T-cell (primary cell): ENCODE measurements at regions not wholly inside any gene's neighbourhood (a gene's known extent, or its start where the extent isn't known, plus 50 kb on each side); places are given as distances from the start of the nearest gene placed in this dataset.

ENCODE experiments used
- ATAC-seq, 4 experiments: fragments of 200-7000 bp in 3 of 4; fragments of 150-1000 bp in 1 of 4; cut with Tn5 transposase; replicated peaks in 1 of 4; 1 replicate in 3 of 4; 2 replicates in 1 of 4; pipeline ENCODE4 v1.10.0; 2021; ENCODE audit warnings: moderate library complexity in 3 of 4, mild to moderate bottlenecking in 2 of 4, moderate number of reproducible peaks in 1 of 4
- CTCF ChIA-PET, 2 donors: fragments of 300-600 bp; sonication (Branson Sonifier 250); formaldehyde crosslinking; loops; one replicate each; lab custom pipeline; 2022; ENCODE audit warnings: antibody characterized with exemption in 2 of 2; lab: Charles Lee
- POLR2A ChIA-PET, 2 donors: fragments of 300-600 bp; sonication (Branson Sonifier 250); formaldehyde crosslinking; loops; one replicate each; lab custom pipeline; 2022; ENCODE audit warnings: antibody characterized with exemption in 2 of 2; lab: Charles Lee
- DNase-seq, 35 experiments: peaks; one replicate each; pipeline versions ENCODE4 v3.0.0 to v3.0.0-alpha.2; 2013 to 2023
- H3K27ac ChIP-seq: one replicate; pipeline ENCODE4 v1.5.1; 2013; ENCODE audit warnings: low read length
- H3K27me3 ChIP-seq, 2 experiments: replicated peaks in 1 of 2; 1 replicate in 1 of 2; 2 replicates in 1 of 2; pipeline versions ENCODE4 v1.6.1 to v1.7.0; 2013; ENCODE audit warnings: low read length in 1 of 2, mixed read lengths in 1 of 2; ENCODE audit not compliant: control insufficient read depth in 2 of 2, insufficient read depth in 2 of 2; ENCODE audit errors: extremely low read depth in 1 of 2
- H3K36me3 ChIP-seq, 2 donors: 1 replicate in 1 of 2; 2 replicates in 1 of 2; pipeline versions ENCODE4 v1.6.1 to v1.7.0; 2013; ENCODE audit warnings: low read length in 1 of 2; ENCODE audit not compliant: control insufficient read depth in 2 of 2, insufficient read depth in 1 of 2; ENCODE audit errors: extremely low read depth in 1 of 2
- H3K4me1 ChIP-seq, 2 experiments: 1 replicate in 1 of 2; 2 replicates in 1 of 2; pipeline versions ENCODE4 v1.6.1 to v1.7.0; 2013; ENCODE audit warnings: low read length in 2 of 2, mixed read lengths in 1 of 2; ENCODE audit not compliant: insufficient read depth in 2 of 2, control insufficient read depth in 1 of 2; ENCODE audit errors: extremely low read depth in 1 of 2
- H3K4me3 ChIP-seq, 2 donors: 1 replicate in 1 of 2; 2 replicates in 1 of 2; pipeline versions ENCODE4 v1.5.1 to v1.7.0; 2013; ENCODE audit warnings: mild to moderate bottlenecking in 2 of 2, low read length in 1 of 2, moderate library complexity in 1 of 2; ENCODE audit not compliant: control insufficient read depth in 1 of 2; ENCODE audit errors: extremely low read depth in 1 of 2
- H3K9me3 ChIP-seq: 2 replicates; pipeline ENCODE4 v1.7.0; 2013
- H3K27ac Mint-ChIP-seq, 2 donors: one replicate each; pipeline ENCODE4 v1.8.0; 2020 to 2021; ENCODE audit warnings: mild to moderate bottlenecking in 2 of 2, mixed read lengths in 2 of 2
- H3K27me3 Mint-ChIP-seq, 2 donors: one replicate each; pipeline ENCODE4 v1.8.0; 2021 to 2022; ENCODE audit warnings: mixed read lengths in 2 of 2
- H3K36me3 Mint-ChIP-seq: one replicate; pipeline ENCODE4 v1.8.0; 2021; ENCODE audit warnings: mixed read lengths
- H3K4me1 Mint-ChIP-seq, 3 donors: one replicate each; pipeline ENCODE4 v1.8.0; 2020 to 2022; ENCODE audit warnings: mixed read lengths in 3 of 3, mild to moderate bottlenecking in 1 of 3
- H3K4me3 Mint-ChIP-seq, 3 donors: one replicate each; pipeline ENCODE4 v1.8.0; 2020 to 2022; ENCODE audit warnings: mild to moderate bottlenecking in 3 of 3, mixed read lengths in 3 of 3, moderate library complexity in 3 of 3
- H3K9me3 Mint-ChIP-seq, 3 donors: one replicate each; pipeline ENCODE4 v1.8.0; 2020 to 2022; ENCODE audit warnings: mixed read lengths in 3 of 3
- WGBS: methylation state at CpG from one replicate; pipeline ENCODE4 v1.1.5; 2013; ENCODE audit warnings: missing lambda C conversion rate; ENCODE audit not compliant: insufficient coverage; 5-methylcytosine and 5-hydroxymethylcytosine counted together

DNA sequence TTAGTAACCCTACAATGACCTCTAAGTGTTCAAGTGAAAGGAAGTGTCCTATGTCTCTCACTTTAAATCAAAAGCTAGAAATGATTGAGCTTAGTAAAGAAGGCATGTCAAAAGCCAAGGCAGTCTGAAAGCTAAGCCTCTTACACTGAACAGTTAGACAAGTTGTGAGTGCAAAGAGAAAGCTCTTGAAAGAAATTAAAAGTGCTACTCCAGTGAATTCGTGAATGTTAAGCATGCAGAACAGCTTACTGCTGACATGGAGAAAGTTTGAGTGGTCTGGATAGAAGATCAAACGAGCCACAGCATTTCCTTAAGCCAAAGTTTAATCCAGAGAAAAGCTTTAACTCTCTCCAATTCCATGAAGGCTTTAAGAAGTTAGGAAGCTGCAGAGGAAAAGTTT lies 373.7 kb downstream of the NR4A2 start:
- no peaks in the 10 kb centered on the region for H3K36me3 Mint-ChIP-seq
- Histone ChIP-seq H3K4me3 (no peak overlapping the region), H3K27me3 (no peaks in the 10 kb centered on the region), H3K27ac (no peak overlapping the region), H3K4me1 (no peaks in the 10 kb centered on the region), H3K36me3 (no peaks in the 10 kb centered on the region), H3K9me3 (no peaks in the 10 kb centered on the region)
- no peaks in the 10 kb centered on the region for H3K4me1 Mint-ChIP-seq
- 40% methylated on average over 1 of the region's 2 CpGs for WGBS
- H3K27ac Mint-ChIP-seq = no peak overlapping the region
- ATAC-seq (no peak), DNase-seq (no peak)
- no peaks in the 10 kb centered on the region for H3K27me3 Mint-ChIP-seq
- CTCF ChIA-PET = interaction anchor here in 1 of 2 donors (0.6 kb wide), 1 partner anchor 589 kb away, joined by 3 read pairs; no protein-coding TSS in a partner anchor
- H3K9me3 Mint-ChIP-seq = no peaks in the 10 kb centered on the region
- POLR2A ChIA-PET = no interaction called here
- H3K4me3 Mint-ChIP-seq = no peak overlapping the region

DNA sequence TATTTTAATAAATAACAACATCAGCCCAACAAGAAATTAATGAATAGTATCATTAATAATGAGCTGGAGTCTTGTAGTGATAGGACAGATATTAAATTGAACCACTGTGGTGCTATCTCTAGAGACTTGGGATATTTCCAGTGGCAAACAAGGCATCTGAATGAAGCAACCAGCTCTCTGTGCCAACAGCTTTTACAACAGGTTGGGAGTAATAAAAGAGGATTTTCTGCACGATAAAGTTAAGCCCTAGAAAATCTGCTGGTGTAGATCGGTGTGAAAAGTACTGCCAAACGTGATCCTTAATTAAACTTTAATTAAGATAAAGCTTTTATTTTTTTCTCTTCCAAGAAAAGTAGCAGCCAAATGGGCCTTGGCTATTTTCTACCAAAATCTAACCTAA lies 385.5 kb downstream of the NR4A2 start:
- Histone ChIP-seq H3K27me3 (no peaks in the 10 kb centered on the region), H3K27ac (no peak overlapping the region), H3K4me1 (no peaks in the 10 kb centered on the region), H3K36me3 (no peaks in the 10 kb centered on the region), H3K9me3 (no peaks in the 10 kb centered on the region), H3K4me3 (no peak overlapping the region)
- Mint-ChIP-seq H3K36me3 (no peaks in the 10 kb centered on the region), H3K4me3 (no peak overlapping the region), H3K27ac (no peak overlapping the region), H3K9me3 (no peaks in the 10 kb centered on the region), H3K4me1 (no peaks in the 10 kb centered on the region), H3K27me3 (no peaks in the 10 kb centered on the region)
- ATAC-seq = no peak
- WGBS = no CpG with 5 or more reads among the region's 3 CpGs
- no peak for DNase-seq
- POLR2A ChIA-PET = no interaction called here
- CTCF ChIA-PET = interaction anchor here in 1 of 2 donors (0.5 kb wide), 1 partner anchor 83 kb away, joined by 4 read pairs; no protein-coding TSS in a partner anchor

DNA sequence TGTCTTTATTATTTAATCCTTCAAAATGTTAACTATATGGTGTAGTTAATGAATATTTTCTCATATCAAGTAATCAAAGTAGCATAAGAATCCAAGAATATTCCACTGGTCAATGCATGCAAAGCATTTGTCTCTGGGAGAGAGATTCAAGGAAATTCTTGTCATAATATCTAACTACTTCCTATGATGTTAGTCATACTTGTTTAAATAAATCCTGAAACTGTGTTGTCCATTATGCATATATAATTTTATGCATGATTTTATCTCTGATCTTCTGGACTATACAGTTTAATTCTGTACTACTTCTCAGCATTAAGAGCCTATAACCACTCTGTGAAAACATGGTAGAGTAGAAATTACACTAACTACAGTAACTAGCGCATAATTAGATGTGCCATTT lies 388.3 kb downstream of the NR4A2 start:
- Mint-ChIP-seq H3K27me3 (peaks cover 4 to 5% of the 10 kb centered on the region in 2 donors), H3K27ac (no peak overlapping the region), H3K9me3 (peaks cover 0 to 15% (median 13%) of the 10 kb centered on the region in 3 donors), H3K4me3 (no peak overlapping the region), H3K36me3 (no peaks in the 10 kb centered on the region), H3K4me1 (no peaks in the 10 kb centered on the region)
- no CpG with 5 or more reads among the region's 1 CpG for WGBS
- POLR2A ChIA-PET = no interaction called here
- Histone ChIP-seq H3K9me3 (no peaks in the 10 kb centered on the region), H3K27ac (no peak overlapping the region), H3K4me3 (no peak overlapping the region), H3K27me3 (no peaks in the 10 kb centered on the region), H3K4me1 (no peaks in the 10 kb centered on the region), H3K36me3 (no peaks in the 10 kb centered on the region)
- no peak for DNase-seq
- ATAC-seq = no peak
- CTCF ChIA-PET = no interaction called here

DNA sequence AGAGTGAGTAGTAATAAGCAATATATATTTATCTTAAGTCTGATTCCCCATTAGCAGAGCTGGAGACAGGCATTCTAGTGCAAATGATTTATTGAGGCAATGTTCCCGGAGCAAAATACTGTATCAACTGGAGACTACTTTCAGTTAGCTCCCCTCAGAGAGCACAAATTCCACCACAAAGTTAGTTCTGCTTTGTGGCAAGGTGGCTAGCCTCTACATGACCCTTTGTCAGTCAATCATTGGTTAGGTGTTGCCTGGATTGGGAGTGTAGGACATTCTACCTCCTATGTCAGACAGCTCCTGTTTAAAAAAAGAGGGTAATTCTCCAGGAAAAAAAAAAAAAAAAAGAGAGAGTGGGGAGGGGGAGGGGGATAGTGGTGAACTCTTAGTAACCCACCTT lies 402.2 kb downstream of the NR4A2 start:
- peaks cover 11 to 12% (median 12%) of the 10 kb centered on the region in 3 donors for H3K9me3 Mint-ChIP-seq
- no CpG with 5 or more reads among the region's 1 CpG for WGBS
- H3K27ac Mint-ChIP-seq = no peak overlapping the region
- DNase-seq (no peak), ATAC-seq (no peak)
- no peaks in the 10 kb centered on the region for H3K27me3 ChIP-seq
- no peak overlapping the region for H3K27ac ChIP-seq
- H3K27me3 Mint-ChIP-seq = no peaks in the 10 kb centered on the region
- no peaks in the 10 kb centered on the region for H3K4me1 Mint-ChIP-seq
- CTCF ChIA-PET = interaction anchor here in 1 of 2 donors (0.7 kb wide), 1 partner anchor 15 kb away, joined by 8 read pairs; no protein-coding TSS in a partner anchor
- H3K36me3 Mint-ChIP-seq = no peaks in the 10 kb centered on the region
- no peaks in the 10 kb centered on the region for H3K9me3 ChIP-seq
- no peak overlapping the region for H3K4me3 Mint-ChIP-seq
- H3K4me1 ChIP-seq = no peaks in the 10 kb centered on the region
- POLR2A ChIA-PET = no interaction called here
- H3K4me3 ChIP-seq = no peak overlapping the region
- no peaks in the 10 kb centered on the region for H3K36me3 ChIP-seq

DNA sequence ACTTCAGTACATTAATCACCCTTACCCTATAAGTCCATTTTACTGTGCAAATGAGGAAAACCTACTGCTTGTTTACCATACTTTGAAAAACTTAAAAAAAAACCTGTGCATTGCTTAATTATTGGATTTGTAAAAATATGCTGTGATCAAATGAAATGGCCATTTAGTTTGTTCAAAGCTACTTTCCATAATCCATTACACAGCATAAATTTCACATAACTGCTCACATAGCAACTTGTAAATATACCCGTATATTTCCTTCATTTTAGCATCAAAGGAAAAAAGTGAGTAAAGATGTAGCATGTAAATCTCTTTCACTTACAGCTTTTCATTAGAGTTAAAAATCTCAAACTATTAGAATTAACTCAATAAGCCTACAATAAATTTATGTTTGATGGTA lies 415.1 kb downstream of the NR4A2 start:
- no CpG with 5 or more reads among the region's 1 CpG for WGBS
- Mint-ChIP-seq H3K36me3 (no peaks in the 10 kb centered on the region), H3K27ac (no peak overlapping the region), H3K27me3 (no peaks in the 10 kb centered on the region), H3K4me3 (no peak overlapping the region), H3K4me1 (no peaks in the 10 kb centered on the region), H3K9me3 (peaks cover 0 to 3% (median 0%) of the 10 kb centered on the region in 3 donors)
- Histone ChIP-seq H3K9me3 (no peaks in the 10 kb centered on the region), H3K27ac (no peak overlapping the region), H3K27me3 (no peaks in the 10 kb centered on the region), H3K4me1 (no peaks in the 10 kb centered on the region), H3K36me3 (no peaks in the 10 kb centered on the region), H3K4me3 (no peak overlapping the region)
- ATAC-seq (no peak), DNase-seq (no peak)
- POLR2A ChIA-PET = no interaction called here
- CTCF ChIA-PET = no interaction called here

DNA sequence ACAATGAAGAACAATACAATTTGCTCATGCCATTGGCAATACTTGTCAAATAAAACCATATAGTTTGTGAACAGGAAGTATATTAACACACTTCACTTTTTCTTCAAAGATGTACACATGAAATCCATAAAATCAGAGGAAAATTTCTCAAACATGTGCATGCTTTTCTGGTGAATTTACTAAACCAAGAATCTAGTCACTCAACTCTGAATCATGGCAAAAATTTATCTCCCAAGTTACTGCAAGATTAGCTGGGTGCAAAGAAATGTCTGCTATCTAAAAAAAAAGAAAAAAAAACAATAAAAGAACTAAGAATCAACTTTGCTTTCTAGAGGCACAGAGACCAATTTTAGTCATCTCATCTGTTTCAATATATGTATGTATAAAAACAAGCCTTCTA lies 419.2 kb downstream of the NR4A2 start:
- Mint-ChIP-seq H3K4me3 (no peak overlapping the region), H3K9me3 (peaks cover 0 to 3% (median 0%) of the 10 kb centered on the region in 3 donors), H3K36me3 (no peaks in the 10 kb centered on the region), H3K27ac (no peak overlapping the region), H3K27me3 (no peaks in the 10 kb centered on the region), H3K4me1 (no peaks in the 10 kb centered on the region)
- no peak for DNase-seq
- H3K27me3 ChIP-seq = no peaks in the 10 kb centered on the region
- CTCF ChIA-PET = no interaction called here
- H3K4me1 ChIP-seq = no peaks in the 10 kb centered on the region
- H3K4me3 ChIP-seq = no peak overlapping the region
- POLR2A ChIA-PET = no interaction called here
- ATAC-seq = no peak
- no peaks in the 10 kb centered on the region for H3K9me3 ChIP-seq
- no peaks in the 10 kb centered on the region for H3K36me3 ChIP-seq
- no peak overlapping the region for H3K27ac ChIP-seq

DNA sequence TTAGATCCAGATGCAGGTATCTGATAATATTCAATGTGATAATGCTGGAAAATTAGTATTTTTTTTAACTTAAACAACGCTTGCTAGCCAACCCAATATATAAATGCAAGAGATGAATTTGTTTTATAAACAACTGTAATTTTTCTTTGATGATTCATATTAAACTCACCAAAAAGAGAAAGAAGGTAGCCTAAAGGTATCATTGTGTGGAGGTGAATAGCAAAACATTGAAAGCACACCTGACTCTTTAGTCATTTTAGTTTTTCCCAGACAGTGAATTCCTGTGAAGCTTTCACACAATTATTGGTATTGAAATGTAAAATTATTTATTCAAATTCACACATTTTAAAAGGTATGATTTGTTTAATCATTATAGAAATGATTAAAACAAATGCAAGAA lies 424.0 kb downstream of the NR4A2 start:
- Histone ChIP-seq H3K4me1 (no peaks in the 10 kb centered on the region), H3K4me3 (no peak overlapping the region), H3K36me3 (no peaks in the 10 kb centered on the region), H3K9me3 (no peaks in the 10 kb centered on the region), H3K27ac (no peak overlapping the region), H3K27me3 (no peaks in the 10 kb centered on the region)
- no peak overlapping the region for H3K27ac Mint-ChIP-seq
- no peak overlapping the region for H3K4me3 Mint-ChIP-seq
- H3K9me3 Mint-ChIP-seq = no peaks in the 10 kb centered on the region
- no CpG with 5 or more reads among the region's 1 CpG for WGBS
- CTCF ChIA-PET = no interaction called here
- no peaks in the 10 kb centered on the region for H3K27me3 Mint-ChIP-seq
- H3K36me3 Mint-ChIP-seq = no peaks in the 10 kb centered on the region
- no peaks in the 10 kb centered on the region for H3K4me1 Mint-ChIP-seq
- POLR2A ChIA-PET = no interaction called here
- ATAC-seq (no peak), DNase-seq (no peak)
